ENCODE measurements at regions not wholly inside any gene's neighbourhood (a gene's known extent, or its start where the extent isn't known, plus 50 kb on each side); places are given as distances from the start of the nearest gene placed in this dataset.

DNA sequence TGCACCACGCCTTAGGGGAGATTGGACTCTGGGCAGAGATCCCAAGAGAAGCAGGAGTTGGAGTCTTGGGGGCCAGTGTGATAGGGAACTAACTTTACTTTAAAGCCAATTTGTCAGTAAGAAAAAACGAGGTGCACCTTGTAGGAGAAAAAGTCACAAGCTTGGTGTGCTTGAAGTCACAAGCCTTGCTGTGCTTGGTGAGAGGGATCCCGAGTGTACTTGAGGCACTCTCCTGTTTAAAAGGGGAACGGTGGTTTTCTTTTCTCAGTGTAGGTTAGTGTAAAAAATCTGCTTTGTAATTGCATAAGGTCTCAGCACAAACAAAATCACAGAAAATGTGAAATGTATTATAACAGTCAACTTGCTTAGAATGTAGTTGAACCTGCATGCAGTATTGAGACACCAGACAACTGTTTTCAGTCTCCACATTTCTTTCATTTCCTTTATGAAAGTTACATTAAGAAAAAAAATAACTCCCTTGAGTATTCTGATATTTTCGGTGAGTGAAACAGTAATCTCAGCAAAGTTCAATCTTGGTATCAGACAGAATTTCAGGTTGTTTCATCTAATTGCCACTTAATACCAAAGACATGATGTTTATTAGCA lies 111.1 kb upstream of the DUSP22 start:
- Histone ChIP-seq H4K8ac (replicated peaks; ENCODE audit: insufficient read length, low read depth, low read length) (no peak overlapping the region), H2BK15ac (ENCODE audit: low read depth, low read length) (no peak overlapping the region), H3K9me3 (ENCODE audit: control insufficient read depth, low read depth, low read length) (no peaks in the 10 kb centered on the region), H3K9ac (ENCODE audit: extremely low read depth, insufficient read length, low read length) (no peak overlapping the region), H3K79me2 (ENCODE audit: insufficient read depth, low read length) (no peaks in the 10 kb centered on the region), H3K4me1 (ENCODE audit: insufficient read depth, low read length) (no peaks in the 10 kb centered on the region), H4K5ac (ENCODE audit: insufficient read length, low read depth, low read length) (no peak overlapping the region), H3K23ac (ENCODE audit: insufficient read length, low read depth, low read length) (no peak overlapping the region), H3K18ac (ENCODE audit: insufficient read length, low read depth, low read length) (no peak overlapping the region), H3K27me3 (ENCODE audit: insufficient read depth, low read length) (no peaks in the 10 kb centered on the region), H3K79me1 (ENCODE audit: insufficient read depth, low read depth, low read length, poor library complexity, severe bottlenecking) (no peaks in the 10 kb centered on the region), H3K23me2 (ENCODE audit: insufficient read length, low read depth, low read length, poor library complexity, severe bottlenecking) (no peaks in the 10 kb centered on the region), H3K56ac (ENCODE audit: insufficient read length, low read depth, low read length) (no peak overlapping the region), H3K4ac (ENCODE audit: low read depth, low read length) (no peak overlapping the region), H4K20me1 (ENCODE audit: control insufficient read depth, insufficient read depth, insufficient read length) (no peaks in the 10 kb centered on the region), H3K27ac (ENCODE audit: insufficient read length, low read depth, low read length) (no peak overlapping the region), H2BK5ac (ENCODE audit: insufficient read length, low read length) (no peak overlapping the region), H2AFZ (ENCODE audit: low read length) (no peak overlapping the region), H2BK12ac (ENCODE audit: insufficient read length, low read depth, low read length) (no peak overlapping the region), H3K14ac (ENCODE audit: insufficient read depth, low read length) (no peak overlapping the region), H3T11ph (ENCODE audit: low read length) (no peak overlapping the region), H2BK20ac (ENCODE audit: low read depth, low read length, poor library complexity, severe bottlenecking) (no peak overlapping the region), H3K4me2 (ENCODE audit: insufficient read depth, insufficient read length, low read length) (no peak overlapping the region), H2AK5ac (ENCODE audit: insufficient read length, low read length) (no peak overlapping the region), H2BK120ac (ENCODE audit: low read depth, low read length, poor library complexity, severe bottlenecking) (no peak overlapping the region), H4K91ac (ENCODE audit: insufficient read length, low read depth, low read length) (no peak overlapping the region)
- no peak for DNase-seq
- TF ChIP-seq, protein P1, sequence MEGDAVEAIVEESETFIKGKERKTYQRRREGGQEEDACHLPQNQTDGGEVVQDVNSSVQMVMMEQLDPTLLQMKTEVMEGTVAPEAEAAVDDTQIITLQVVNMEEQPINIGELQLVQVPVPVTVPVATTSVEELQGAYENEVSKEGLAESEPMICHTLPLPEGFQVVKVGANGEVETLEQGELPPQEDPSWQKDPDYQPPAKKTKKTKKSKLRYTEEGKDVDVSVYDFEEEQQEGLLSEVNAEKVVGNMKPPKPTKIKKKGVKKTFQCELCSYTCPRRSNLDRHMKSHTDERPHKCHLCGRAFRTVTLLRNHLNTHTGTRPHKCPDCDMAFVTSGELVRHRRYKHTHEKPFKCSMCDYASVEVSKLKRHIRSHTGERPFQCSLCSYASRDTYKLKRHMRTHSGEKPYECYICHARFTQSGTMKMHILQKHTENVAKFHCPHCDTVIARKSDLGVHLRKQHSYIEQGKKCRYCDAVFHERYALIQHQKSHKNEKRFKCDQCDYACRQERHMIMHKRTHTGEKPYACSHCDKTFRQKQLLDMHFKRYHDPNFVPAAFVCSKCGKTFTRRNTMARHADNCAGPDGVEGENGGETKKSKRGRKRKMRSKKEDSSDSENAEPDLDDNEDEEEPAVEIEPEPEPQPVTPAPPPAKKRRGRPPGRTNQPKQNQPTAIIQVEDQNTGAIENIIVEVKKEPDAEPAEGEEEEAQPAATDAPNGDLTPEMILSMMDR (conservative IDR thresholded peaks at IDR 0.05), result no peak
- no peak overlapping the region for H3K4me3 Mint-ChIP-seq
- peaks cover 26 to 27% of the 10 kb centered on the region in 2 experiments for H3K9me3 Mint-ChIP-seq
- no peak overlapping the region for H3K27ac Mint-ChIP-seq
- WGBS (ENCODE audit: extremely low coverage, insufficient read length, low lambda C conversion rate), result no CpG with 5 or more reads among the region's 5 CpGs
- peaks cover 7 to 14% of the 10 kb centered on the region in 2 experiments; a peak in 3 of 4 replicates for H3K4me1 Mint-ChIP-seq
- peaks cover 9% of the 10 kb centered on the region for H3K27me3 Mint-ChIP-seq (ENCODE audit: low read depth)
- H3K36me3 Mint-ChIP-seq (ENCODE audit: insufficient read depth in 1 of 3, low read depth in 3 of 3), result peaks cover 6 to 13% (median 9%) of the 10 kb centered on the region in 3 experiments
